GM23248 (cell line): ENCODE measurements at regions not wholly inside any gene's neighbourhood (a gene's known extent, or its start where the extent isn't known, plus 50 kb on each side); places are given as distances from the start of the nearest gene placed in this dataset.

ENCODE experiments used
- DNase-seq: peaks from one replicate; pipeline ENCODE4 v3.0.0-alpha.2; 2015
- H2AFZ ChIP-seq: fragments of 200-600 bp; sonication (generic); 2 replicates; pipeline ENCODE4 v1.6.1; 2016; ENCODE audit warnings: antibody characterized with exemption
- H3F3A ChIP-seq: fragments of 200-600 bp; sonication (generic); 2 replicates; pipeline ENCODE4 v1.6.1; 2016; ENCODE audit warnings: mild to moderate bottlenecking, antibody characterized with exemption, mixed run types; ENCODE audit not compliant: insufficient read depth
- H3K27ac ChIP-seq: fragments of 200-600 bp; sonication (generic); 2 replicates; pipeline ENCODE4 v1.5.1; 2016; ENCODE audit warnings: mild to moderate bottlenecking
- H3K27me3 ChIP-seq: fragments of 200-600 bp; sonication (generic); replicated peaks from 2 replicates; pipeline ENCODE4 v1.6.1; 2016; ENCODE audit warnings: mild to moderate bottlenecking; ENCODE audit not compliant: insufficient read depth
- H3K36me3 ChIP-seq: fragments of 200-600 bp; sonication (generic); 2 replicates; pipeline ENCODE4 v1.6.1; 2016; ENCODE audit warnings: low read depth, mild to moderate bottlenecking
- H3K4me1 ChIP-seq: fragments of 200-600 bp; sonication (generic); 2 replicates; pipeline ENCODE4 v1.6.1; 2016; ENCODE audit warnings: mild to moderate bottlenecking; ENCODE audit not compliant: insufficient read depth
- H3K4me2 ChIP-seq: fragments of 200-600 bp; sonication (generic); one replicate; pipeline ENCODE4 v1.6.1; 2016; ENCODE audit warnings: mild to moderate bottlenecking; ENCODE audit not compliant: unreplicated experiment
- H3K4me3 ChIP-seq: fragments of 200-600 bp; sonication (generic); 2 replicates; pipeline ENCODE4 v1.5.1; 2016; ENCODE audit warnings: mild to moderate bottlenecking
- H3K79me2 ChIP-seq: fragments of 200-600 bp; sonication (generic); 2 replicates; pipeline ENCODE4 v1.6.1; 2016; ENCODE audit warnings: mild to moderate bottlenecking; ENCODE audit not compliant: insufficient read depth
- H3K9ac ChIP-seq: fragments of 200-600 bp; sonication (generic); 2 replicates; pipeline ENCODE4 v1.6.1; 2016; ENCODE audit warnings: mild to moderate bottlenecking
- H3K9me2 ChIP-seq: fragments of 200-600 bp; sonication (generic); 2 replicates; pipeline ENCODE4 v1.6.1; 2016; ENCODE audit warnings: mixed run types, mild to moderate bottlenecking, moderate library complexity; ENCODE audit not compliant: insufficient read depth
- H3K9me3 ChIP-seq: fragments of 200-600 bp; sonication (generic); one replicate; pipeline ENCODE4 v1.6.1; 2017; ENCODE audit warnings: low read depth
- H4K20me1 ChIP-seq: fragments of 200-600 bp; sonication (generic); 2 replicates; pipeline ENCODE4 v1.6.0; 2016; ENCODE audit not compliant: insufficient read depth
- EZH2 ChIP-seq: fragments of 200-600 bp; sonication (generic); IDR thresholded peaks from 2 replicates; pipeline ENCODE4 v1.6.1; 2018; ENCODE audit warnings: antibody characterized with exemption, mild to moderate bottlenecking; ENCODE audit not compliant: insufficient read depth, poor library complexity, severe bottlenecking
- EZH2phosphoT487 ChIP-seq: fragments of 200-600 bp; sonication (generic); IDR thresholded peaks from 2 replicates; pipeline ENCODE4 v1.6.1; 2018; ENCODE audit warnings: antibody characterized with exemption, moderate library complexity, mild to moderate bottlenecking, low read depth; ENCODE audit not compliant: insufficient read depth
- WGBS, 2 experiments: methylation state at CpG; one replicate each; pipeline ENCODE4 v1.1.6; 2015 to 2017; ENCODE audit warnings: low lambda C conversion rate in 2 of 2, low coverage in 1 of 2; ENCODE audit errors: missing lambda C conversion rate in 2 of 2; 5-methylcytosine and 5-hydroxymethylcytosine counted together
- in situ Hi-C: fragments of 300-500 bp; cut with MboI; formaldehyde crosslinking; loops from 2 replicates; pipeline ENCODE4 v1.15.0; 2020

DNA sequence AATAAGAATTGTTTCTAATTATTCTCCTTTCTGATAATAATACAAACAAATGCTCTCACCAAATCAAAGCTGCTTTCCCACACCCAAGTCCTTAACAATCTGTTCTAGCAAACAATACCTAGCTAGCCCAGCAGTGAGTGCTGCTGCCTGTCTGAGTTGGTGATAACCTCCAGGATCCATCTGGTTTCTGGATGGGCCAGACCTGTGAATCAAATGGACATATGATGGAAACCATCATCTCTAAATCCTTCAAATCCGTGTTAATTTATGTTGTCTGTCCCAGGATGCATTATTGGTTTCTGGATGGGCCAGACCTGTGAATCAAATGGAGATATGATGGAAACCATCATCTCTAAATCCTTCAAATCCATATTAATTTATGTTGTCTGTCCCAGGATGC lies 1230.0 kb downstream of the AMY1C start:
- Histone ChIP-seq H3F3A (no peaks in the 10 kb centered on the region), H4K20me1 (no peaks in the 10 kb centered on the region), H3K9me3 (no peaks in the 10 kb centered on the region), H3K36me3 (no peaks in the 10 kb centered on the region), H2AFZ (no peak overlapping the region), H3K27me3 (no peaks in the 10 kb centered on the region), H3K9me2 (no peaks in the 10 kb centered on the region), H3K4me2 (no peak overlapping the region), H3K9ac (no peak overlapping the region), H3K79me2 (no peaks in the 10 kb centered on the region), H3K4me1 (no peaks in the 10 kb centered on the region), H3K4me3 (no peak overlapping the region), H3K27ac (no peak overlapping the region)
- DNase-seq, result no peak
- WGBS, 2 experiments, result 0 to 3% methylated on average over 1 of the region's 1 CpG
- TF ChIP-seq EZH2phosphoT487 (no peak), EZH2 (no peak)
- in situ Hi-C loops, result no loop called here

DNA sequence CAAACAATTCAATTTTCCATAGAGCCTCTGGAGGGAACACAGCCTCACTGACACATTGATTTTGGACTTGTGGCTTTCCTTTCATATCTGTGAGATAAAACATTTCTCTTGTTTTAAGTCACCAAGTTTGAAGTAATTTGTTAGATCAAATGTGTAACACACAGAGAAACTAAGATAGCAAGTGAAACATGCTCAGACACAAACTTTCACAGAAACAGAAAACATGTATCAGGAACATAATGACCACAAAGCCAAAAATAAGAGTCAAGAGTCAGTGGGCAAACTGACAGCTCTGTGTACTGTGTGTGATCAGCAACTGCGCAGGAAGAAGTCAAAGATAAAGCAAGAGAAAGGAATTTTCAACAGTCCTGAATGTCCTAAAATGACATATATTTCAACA lies 1237.5 kb downstream of the AMY1C start:
- WGBS, 2 experiments, result 15 to 19% methylated on average over 1 of the region's 1 CpG
- in situ Hi-C loops, result no loop called here

DNA sequence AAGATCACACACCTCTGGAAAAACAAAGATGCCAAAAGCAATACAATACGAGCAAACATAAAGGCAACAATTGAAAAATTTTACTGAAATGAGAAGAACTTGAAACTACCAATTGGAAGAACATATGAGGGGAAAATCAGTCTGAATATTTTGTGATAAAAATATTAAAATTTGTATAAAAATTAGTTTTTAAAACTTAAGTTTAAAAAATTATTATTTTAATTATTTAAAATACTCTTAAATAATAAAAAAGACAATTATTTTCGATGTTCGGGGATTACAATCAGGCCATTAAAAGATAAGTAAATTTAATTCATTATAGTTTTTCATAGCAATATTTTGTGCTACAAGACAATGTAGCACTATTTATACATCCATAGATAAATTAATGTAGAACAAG lies 1239.3 kb downstream of the AMY1C start:
- no peak overlapping the region for H3K4me2 ChIP-seq
- H3K27ac ChIP-seq, result no peak overlapping the region
- H3K36me3 ChIP-seq, result no peaks in the 10 kb centered on the region
- H3K9me2 ChIP-seq, result no peaks in the 10 kb centered on the region
- no peak overlapping the region for H2AFZ ChIP-seq
- no peak overlapping the region for H3K4me3 ChIP-seq
- no peaks in the 10 kb centered on the region for H3K9me3 ChIP-seq
- H3F3A ChIP-seq, result no peaks in the 10 kb centered on the region
- TF ChIP-seq EZH2phosphoT487 (no peak), EZH2 (no peak)
- H3K27me3 ChIP-seq, result no peaks in the 10 kb centered on the region
- no peak for DNase-seq
- H3K79me2 ChIP-seq, result no peaks in the 10 kb centered on the region
- in situ Hi-C loops, result no loop called here
- no peaks in the 10 kb centered on the region for H4K20me1 ChIP-seq
- H3K4me1 ChIP-seq, result no peaks in the 10 kb centered on the region
- H3K9ac ChIP-seq, result no peak overlapping the region
- 32 to 40% methylated on average over 3 of the region's 3 CpGs for WGBS, 2 experiments

More for the DNA sequence above, 1237.5 kb downstream of the AMY1C start:
- H3K4me1 ChIP-seq, result no peaks in the 10 kb centered on the region
- no peak overlapping the region for H3K9ac ChIP-seq
- no peaks in the 10 kb centered on the region for H3K27me3 ChIP-seq
- DNase-seq, result no peak
- no peaks in the 10 kb centered on the region for H3K9me2 ChIP-seq
- H3K36me3 ChIP-seq, result no peaks in the 10 kb centered on the region
- no peaks in the 10 kb centered on the region for H4K20me1 ChIP-seq
- H3K4me3 ChIP-seq, result no peak overlapping the region
- H3K4me2 ChIP-seq, result no peak overlapping the region
- TF ChIP-seq EZH2phosphoT487 (no peak), EZH2 (no peak)
- H3K27ac ChIP-seq, result no peak overlapping the region
- no peaks in the 10 kb centered on the region for H3K79me2 ChIP-seq
- H2AFZ ChIP-seq, result no peak overlapping the region
- H3K9me3 ChIP-seq, result no peaks in the 10 kb centered on the region
- H3F3A ChIP-seq, result no peaks in the 10 kb centered on the region

DNA sequence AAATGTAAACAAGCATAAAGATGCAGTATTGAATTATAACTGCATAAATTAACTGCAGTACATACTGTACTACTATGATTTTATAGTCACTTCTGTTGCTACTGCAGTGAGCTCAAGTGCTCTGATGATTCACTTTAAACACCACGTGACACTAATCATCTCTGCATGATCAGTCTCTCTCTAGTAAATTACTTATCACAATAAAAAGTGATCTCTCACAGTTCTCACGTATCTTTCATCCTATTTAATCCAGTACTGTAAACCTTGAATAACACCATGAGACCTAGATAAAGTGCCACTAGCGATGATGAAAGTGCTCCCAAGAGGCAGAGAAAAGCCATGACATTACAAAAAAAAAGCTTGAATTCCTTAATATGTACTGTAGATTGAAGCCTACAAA lies 1242.0 kb downstream of the AMY1C start:
- Histone ChIP-seq H3K9me2 (no peaks in the 10 kb centered on the region), H3K9me3 (no peaks in the 10 kb centered on the region), H4K20me1 (no peaks in the 10 kb centered on the region), H3K4me1 (no peaks in the 10 kb centered on the region), H3K9ac (no peak overlapping the region), H3K27ac (no peak overlapping the region), H3F3A (no peaks in the 10 kb centered on the region), H3K36me3 (no peaks in the 10 kb centered on the region), H3K4me2 (no peak overlapping the region), H3K4me3 (no peak overlapping the region), H3K79me2 (no peaks in the 10 kb centered on the region), H3K27me3 (no peaks in the 10 kb centered on the region), H2AFZ (no peak overlapping the region)
- TF ChIP-seq EZH2phosphoT487 (no peak), EZH2 (no peak)
- DNase-seq, result no peak
- in situ Hi-C loops, result no loop called here
- WGBS, 2 experiments, result 12 to 15% methylated on average over 3 of the region's 3 CpGs

DNA sequence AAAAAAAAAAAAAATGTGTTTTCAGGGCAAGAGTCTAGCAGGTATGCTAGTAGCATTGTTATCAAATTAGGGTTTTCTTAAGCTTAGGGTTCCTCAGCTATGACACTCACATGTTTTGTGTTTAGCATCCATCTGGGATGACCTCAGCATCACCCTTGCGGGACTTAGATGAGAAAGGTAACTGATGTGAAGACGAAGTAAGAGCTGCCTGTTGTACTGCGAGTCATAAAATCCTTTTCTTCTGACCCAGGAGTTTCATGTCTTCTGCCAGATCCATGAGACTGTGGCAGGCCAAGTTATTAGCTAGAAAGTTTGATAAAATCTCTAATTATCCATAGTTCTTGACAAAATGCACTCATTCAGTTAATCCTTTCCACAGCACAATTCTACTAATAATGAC lies 1251.1 kb downstream of the AMY1C start:
- TF ChIP-seq EZH2phosphoT487 (no peak), EZH2 (no peak)
- Histone ChIP-seq H3K36me3 (no peaks in the 10 kb centered on the region), H2AFZ (no peak overlapping the region), H3F3A (no peaks in the 10 kb centered on the region), H3K4me3 (no peak overlapping the region), H3K4me2 (no peak overlapping the region), H3K27me3 (no peaks in the 10 kb centered on the region), H3K9me2 (no peaks in the 10 kb centered on the region), H3K27ac (no peak overlapping the region), H3K9me3 (no peaks in the 10 kb centered on the region), H3K79me2 (no peaks in the 10 kb centered on the region), H3K4me1 (no peaks in the 10 kb centered on the region), H3K9ac (no peak overlapping the region), H4K20me1 (no peaks in the 10 kb centered on the region)
- in situ Hi-C loops, result no loop called here
- no peak for DNase-seq
- WGBS, 2 experiments, result 8 to 13% methylated on average over 3 of the region's 3 CpGs
